HG03045 (cell line): ENCODE measurements at regions not wholly inside any gene's neighbourhood (a gene's known extent, or its start where the extent isn't known, plus 50 kb on each side); places are given as distances from the start of the nearest gene placed in this dataset.
A peak's percentile ranks its signal among the peaks of the same experiment; 100 is the strongest.
"Not testable (repeated sequence)": the region's sequence is repeated elsewhere in the genome, so short reads cannot be mapped to it uniquely, and the experiment has no call there.

Experiments
- ATAC-seq: cut with Tn5 transposase; IDR thresholded peaks from one replicate; pipeline ENCODE4 v1.9.1; 2021; ENCODE audit warnings: mild to moderate bottlenecking, moderate library complexity; ENCODE audit not compliant: unreplicated experiment

DNA sequence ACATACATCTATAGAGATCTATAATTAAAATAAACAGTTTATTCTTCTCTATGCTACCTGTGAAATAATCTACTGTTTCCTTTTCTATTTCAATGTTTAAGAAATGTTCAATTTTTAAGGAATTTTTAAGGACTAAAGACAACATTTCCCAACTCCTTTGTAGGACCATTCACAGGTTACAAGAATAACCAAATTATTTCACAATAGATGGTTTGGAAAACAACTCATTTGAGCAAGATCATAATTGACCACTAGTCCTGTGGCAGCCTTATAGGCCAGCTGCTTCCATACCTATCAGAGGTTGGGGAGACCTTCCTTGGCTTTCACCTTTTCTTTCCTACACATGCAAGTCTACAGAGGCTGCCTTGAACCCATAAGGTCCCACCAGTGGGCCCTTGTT, 193.7 kb downstream of the TTC39B start:
- no peak for ATAC-seq

DNA sequence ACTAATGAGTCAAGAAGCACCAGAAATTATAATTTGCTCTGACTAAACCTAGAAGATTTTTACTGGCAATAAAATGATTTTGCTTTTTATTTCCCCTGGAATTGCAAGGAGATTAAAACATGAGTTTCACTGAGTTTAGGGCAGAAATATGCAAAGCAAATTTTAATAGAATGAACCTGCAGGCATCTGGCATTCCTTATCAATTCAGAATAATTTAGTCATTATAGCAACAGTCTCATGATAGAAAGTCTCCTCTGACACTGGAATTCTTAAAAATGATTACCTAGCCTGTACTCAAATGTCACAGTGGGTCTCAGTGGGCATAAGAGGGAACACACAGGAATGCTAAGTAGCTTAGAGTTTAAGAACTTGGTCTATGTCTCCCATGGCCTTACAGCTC, 195.9 kb downstream of the TTC39B start:
- no peak for ATAC-seq

DNA sequence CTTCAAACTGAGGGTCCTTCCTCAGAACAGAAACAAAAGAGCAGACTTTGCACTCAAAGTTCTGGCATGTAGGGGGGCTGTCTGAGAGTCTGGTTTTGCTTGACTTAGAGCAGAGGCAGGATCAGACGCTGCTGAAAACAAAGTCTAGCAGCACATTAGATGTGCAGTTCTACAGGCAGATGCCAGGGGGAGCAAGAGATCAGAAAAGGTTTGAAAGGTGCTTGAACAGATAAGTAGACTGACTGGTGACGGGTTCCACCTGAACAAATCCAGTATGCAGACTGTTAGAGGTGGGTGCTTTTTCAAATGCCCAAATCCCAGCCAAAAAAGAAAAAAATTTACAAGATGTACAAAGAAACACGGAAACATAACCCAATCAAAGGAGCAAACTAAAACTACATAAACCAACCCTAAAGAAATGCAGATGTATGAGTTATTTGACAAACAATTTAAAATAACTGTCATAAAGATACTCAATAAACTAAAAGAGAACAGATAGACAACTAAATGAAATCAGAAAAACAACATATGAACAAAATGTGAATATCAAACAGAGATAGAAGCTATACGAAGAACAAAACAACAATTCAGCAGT, 194.7 kb upstream of the FREM1 start:
- ATAC-seq: peak; percentile 57

DNA sequence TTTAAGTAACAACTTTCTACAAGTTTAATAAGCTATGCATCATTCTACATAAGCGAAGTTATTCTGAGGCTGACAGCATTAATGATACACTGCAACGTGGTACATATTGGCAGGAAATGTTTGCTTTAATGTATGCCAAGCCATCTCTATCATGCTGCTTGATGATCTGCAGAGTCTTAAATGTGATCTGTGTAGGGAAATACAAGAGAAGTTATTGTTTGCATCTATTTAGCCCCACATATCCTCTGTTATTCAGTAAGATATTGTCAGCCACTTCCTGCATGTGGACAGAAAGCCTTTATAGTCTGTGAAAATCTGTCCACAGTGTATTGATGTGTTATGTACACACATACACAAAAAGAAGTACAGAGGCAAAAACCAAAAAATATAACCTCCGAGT, 193.1 kb upstream of the FREM1 start:
- no peak for ATAC-seq

DNA sequence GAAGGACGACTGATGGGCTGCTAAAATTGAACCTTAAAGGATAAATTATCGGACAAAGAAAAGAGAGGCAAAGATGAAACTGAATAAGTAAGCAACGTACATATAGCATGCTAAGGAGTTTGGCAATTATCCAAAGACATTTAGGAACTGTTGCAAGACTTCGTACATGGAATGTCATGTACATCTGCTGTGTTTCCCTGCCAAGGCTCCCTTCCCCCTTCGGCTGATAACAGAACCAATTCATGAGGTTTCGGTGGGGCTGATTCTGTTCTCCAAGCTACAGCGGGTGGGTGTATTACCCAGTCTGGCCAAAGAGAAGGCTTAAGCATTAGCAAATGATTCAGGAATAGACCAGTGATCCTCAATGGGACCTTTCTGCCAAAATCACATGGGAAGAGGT, 190.9 kb upstream of the FREM1 start:
- ATAC-seq: no peak

DNA sequence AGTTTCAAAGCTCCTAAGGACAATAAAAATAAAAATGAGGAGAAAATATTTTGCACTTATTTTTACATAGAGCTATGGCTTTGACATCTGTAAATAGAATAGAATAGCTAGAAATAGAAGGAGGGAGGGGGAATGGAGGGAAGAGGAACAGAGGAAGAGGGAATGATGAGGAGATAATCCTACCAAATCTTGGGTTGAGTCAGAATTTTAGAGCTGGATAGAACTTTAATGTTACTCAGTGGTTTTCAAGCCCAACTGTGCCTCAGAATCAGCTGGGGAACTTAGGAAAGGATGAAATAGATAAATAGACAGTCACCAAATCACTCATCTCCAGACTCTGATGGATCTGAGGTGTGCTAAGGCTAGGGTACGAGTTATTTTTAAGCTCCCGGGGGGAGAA, 190.3 kb upstream of the FREM1 start:
- ATAC-seq: no peak

DNA sequence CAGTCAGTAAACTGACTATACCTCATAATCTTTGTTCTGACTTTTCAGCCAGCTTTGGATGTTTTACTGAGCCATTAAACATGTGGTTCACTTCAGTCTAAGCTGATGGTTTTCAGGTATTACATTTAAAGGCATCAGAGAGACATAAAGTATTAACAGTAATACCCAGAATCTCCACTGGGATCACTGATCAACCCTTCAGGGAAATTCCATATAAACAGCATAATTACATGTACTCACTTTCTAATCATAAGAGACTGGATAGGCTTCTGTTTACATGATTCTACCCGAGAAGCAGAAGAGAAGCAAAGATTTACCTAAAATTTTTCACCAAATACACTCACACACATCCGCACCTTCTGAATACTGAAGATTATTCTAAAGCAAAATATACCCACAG, 186.7 kb upstream of the FREM1 start:
- no peak for ATAC-seq

DNA sequence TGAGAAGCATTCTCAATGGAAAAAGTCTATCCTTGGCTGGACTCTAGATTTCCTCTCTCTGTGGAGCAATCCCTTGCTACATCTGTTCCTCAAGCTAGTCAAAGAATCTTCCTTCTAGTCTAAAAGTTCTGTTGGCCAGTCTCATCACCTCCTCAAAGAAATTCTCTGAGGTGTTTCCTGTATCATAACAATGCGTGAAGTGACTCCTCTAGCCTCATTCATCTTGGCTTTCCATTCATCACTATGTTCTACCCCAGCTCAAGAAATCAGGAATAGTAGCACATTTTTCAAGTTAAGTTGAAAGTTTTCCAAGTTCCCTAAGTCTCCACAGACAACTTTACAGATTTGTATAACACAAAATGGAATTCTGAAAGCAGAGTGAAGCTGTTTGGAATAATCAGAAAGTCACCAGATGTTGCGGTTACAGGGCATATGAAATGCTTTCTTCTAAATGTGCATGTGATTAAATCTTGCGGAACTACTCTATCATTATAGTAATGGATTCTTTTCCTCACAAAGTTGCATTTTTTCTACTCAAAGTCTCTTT, 176.6 kb upstream of the FREM1 start:
- no peak for ATAC-seq

DNA sequence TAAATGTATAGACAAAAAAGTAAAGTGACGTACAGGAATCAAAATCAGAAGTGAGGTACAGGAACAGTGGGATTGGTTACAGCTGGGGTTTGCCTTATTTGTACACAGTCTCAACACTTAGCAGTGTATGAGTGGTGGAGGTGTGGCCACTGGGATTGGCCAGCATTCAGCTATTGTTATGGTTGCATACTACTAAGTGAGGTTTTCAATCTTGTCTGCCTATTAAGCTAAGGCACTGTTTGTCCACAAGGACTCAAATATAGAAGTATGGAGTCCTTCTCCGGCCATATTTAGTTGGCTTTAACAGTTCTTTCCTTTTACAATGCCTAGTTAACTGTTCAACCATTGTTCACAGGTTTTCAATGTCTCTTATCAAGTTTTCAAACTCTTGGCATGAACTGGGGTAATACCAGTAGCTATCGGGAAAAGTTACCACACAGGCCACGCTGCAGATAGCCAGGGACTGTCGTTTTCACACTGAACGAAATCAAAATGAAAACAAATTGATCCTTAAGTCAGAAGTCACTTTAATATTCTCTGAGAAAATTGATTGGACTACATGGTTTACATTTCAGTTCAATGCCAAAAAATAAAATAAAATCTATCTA, 176.0 kb upstream of the FREM1 start:
- no peak for ATAC-seq

DNA sequence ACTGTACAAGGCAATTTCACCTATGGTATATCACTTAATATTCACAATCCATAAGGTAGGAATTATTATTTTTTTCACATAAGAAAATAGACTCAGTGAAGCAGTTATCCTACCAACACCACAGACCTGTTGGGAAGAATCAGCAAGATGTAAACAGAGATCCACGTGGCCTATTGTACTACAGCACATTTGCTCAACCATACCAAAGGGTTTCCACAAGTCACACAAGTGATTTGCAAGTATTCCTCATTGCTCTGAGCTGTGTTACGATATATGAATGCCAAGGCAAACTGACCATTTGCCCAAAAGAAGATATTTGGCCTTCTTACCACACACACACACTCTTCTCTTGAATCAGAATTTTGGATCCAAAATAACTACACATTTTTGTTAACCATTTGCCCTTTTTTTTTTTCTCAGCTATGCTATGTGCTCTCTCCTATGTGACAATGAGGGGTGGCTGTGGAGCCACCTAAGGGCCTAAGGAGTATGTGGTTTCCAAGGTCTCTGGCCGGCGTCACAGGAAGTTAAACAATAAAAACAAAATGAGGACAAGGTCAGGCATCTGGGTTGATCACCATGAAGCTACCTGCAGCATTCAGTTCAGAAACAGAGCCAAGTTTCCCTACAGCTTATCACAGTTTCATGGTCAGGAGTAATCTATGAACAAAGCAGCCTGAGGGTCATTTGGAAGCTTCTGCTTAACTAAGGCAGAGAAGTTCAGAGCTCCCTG, 171.0 kb upstream of the FREM1 start:
- no peak for ATAC-seq

DNA sequence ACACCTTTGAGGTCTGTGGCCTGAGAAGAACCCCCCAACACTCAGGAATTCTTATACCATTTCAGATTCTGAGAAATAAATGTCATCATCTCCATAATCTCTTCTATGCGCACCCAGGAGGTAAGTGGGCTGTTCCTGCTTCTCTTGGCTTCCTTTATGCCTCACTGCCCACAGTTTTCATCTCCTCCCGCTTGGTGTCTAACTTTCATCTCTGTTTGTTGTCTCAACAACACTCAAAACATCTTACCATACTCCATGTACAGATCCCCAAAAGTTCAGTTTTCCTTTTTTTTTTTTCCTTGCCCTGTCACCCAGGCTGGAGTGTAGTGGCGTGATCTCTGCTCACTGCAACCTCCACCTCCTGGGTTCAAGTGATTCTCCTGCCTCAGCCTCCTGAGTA, 170.2 kb upstream of the FREM1 start:
- no peak for ATAC-seq

DNA sequence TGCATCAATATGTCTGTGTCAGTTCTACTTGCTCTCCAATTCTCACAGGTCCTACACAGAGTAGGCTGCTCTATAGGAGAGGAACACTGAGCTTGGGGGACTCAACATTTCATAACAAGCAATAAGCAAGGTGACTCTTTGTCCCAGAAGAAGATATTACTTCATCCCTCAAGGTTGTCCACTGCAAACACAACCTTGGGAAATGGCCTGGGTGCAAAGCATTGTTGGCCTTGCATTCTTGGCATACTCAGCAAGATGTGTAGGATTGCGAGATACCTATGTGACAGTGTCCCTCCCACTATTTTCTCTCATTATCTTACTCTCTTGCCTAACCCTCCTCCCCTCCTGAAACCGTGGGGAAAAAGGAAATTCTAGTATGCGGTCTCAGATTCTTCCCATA, 169.8 kb upstream of the FREM1 start:
- ATAC-seq: no peak

DNA sequence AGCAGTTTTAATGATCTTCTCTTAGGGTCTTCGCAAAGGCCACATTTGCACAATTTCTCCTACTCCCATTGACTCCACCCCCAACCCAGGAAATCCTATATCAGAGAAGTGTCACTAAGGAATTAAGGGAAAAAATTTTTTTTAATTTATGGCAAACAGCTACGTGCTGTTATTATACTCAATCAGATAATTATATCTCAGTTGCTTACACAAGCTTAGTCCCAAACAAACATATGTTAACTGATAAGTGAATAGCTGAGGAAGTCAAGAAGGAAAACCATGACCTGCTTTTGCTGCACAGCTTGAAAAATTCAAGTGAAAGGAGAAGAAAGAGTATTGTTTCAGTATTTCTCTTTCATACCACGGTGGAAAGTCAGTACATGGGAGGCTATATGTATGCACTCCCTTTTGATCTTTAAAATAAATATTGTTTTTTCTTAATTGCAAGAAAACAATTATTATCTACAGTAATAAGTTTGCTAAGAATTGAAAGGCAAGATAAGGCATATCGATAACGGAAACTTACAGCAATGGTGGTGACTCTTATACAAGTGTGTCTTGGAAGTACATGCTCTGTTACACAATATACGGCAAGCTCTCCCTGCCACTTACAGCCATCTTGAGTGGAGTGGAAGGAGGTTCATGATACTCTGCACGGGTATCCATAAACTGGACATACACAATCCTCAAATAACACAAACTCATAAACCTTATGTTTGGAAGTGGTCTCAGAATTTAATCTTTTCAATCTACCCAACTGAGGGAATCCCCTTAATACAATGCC, 167.9 kb upstream of the FREM1 start:
- ATAC-seq: no peak

DNA sequence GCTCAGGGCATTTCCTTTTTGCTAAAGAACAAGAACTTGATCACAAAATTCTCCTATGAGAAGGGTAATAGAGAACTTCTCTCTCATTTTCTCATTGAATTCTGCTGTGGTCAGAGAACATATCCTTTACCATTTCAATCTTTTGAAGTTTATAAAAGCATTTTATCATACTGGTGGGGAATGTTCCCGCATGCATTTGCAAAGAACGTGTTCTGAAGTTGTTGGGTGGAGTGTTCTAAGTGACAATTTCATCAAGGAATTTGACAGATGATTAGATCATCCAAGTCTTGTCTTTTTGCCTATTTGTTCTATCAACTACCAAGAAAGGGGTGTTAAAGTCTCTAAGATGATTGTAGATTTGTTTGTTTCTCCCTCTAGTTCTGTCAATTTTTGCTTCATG, 163.4 kb upstream of the FREM1 start:
- ATAC-seq: no peak

DNA sequence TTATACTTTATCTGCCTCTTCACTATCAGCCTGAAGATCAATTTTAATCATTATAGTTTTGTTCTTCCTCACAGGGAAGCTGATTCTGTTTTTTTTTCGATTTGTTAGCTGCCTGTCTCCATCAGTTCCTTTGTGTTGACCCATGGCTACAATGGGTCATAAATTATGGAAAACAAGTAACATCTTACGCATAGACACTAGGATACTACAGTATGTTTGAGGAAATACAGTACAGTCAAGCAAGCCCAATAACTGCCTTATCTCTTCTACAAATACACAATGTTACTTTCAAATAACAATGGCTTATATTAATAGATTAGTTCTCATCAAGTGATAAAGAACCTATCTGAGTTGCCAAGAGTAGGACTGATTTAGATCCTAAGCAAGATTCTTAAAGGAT, 160.5 kb upstream of the FREM1 start:
- ATAC-seq: no peak

DNA sequence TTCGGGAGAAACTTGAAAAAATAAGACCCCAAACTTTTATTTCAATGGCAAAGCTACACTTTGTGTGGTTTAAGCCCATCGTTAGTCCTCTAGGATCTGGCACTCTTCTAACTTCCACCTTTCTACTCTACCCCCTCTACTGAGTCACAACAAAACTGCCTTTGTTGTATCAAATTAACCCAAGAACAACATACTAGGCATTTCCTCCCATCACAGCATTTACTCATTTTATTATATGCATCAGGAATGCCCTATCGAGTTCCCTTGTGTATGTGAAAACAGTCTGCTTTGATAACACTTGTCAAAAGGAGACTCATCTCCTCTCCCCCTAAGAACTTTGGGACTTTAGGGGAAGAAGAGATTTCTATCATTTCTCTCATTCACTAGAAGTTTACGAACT, 158.9 kb upstream of the FREM1 start:
- ATAC-seq: no peak

DNA sequence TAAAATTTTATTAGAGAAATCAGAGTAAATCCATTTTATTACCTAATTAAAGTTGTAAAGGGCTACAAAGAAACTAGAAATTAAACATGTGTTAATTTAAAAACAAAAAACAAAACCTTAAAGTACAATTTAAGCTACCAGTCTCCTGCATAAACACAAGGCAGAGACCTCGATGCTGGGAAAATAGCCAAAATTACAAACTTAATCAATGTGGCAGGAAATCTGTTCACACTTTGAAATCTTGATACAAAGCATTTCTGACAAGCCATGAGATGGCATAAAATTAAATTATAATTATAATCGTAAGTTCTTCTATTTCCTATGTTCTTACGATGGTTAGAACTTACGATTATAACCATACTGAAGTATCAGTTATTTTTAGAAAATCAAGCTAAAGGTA, 158.0 kb upstream of the FREM1 start:
- no peak for ATAC-seq

DNA sequence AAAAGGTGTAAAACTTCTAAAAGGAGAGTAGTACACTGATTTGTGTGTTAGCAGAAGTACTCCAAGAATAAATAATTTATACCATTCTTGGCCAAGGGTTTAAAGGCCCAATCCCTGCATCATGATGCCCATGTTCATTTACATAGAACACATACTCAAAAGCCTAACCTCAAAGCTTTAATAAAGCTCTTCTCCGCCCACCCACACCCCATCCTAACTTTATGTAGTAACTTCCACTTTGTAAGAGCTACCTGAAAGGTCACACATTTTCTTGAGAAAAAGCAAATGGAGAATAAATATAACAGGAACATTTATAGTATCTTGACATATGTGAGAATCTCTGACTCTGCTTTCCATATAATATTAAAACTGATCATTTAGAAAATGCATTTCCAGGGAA, 148.8 kb upstream of the FREM1 start:
- no peak for ATAC-seq

DNA sequence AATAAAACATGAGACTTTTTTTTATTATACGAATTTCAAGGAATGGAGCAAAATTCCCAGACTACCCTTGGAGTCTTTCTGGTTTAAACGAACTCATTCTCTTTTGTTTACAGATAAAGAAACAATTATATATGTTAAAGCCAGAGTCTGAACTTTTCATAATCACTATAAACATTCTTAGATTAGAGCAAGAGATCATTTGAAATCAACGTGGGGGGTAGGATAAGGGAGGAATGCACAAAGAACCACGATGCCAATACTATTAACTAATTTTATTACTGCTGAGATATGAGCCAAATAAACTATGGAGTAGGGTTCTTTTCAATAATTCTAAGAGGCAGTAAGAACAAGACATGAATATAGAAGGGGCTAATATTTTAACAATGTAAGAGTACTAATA, 148.0 kb upstream of the FREM1 start:
- ATAC-seq: no peak

DNA sequence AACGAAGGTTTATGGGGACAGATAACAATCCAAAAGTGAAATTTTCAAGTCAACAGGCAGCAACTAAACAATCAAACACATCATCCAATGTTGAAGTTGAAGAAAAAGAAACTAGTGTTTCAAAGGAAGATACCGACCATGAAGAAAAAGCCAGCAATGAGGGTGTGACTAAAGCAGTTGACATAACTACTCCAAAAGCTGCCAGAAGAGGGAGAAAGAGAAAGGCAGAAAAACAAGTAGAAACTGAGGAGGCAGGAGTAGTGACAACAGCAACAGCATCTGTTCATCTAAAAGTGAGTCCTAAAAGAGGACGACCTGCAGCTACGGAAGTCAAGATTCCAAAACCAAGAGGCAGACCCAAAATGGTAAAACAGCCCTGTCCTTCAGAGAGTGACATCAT, 145.1 kb upstream of the FREM1 start:
- not testable (repeated sequence) for ATAC-seq

DNA sequence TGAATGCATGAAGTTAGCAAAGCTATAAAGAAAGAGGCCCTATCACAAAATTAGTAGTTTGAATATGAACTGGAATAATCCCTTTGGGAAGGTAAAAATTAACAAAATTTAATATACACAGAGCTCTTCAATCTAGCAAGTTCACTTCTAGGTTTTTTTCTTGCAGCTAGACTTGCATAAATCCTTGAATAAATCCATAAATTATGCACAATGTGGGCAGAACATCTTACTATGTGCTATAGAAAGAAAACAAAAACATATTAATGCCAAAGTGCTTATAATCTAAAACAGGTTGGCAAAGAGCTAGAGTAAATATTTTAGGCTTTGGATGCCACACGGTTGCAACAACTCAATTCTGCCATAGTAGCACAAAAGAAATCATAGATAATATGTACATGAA, 138.5 kb upstream of the FREM1 start:
- no peak for ATAC-seq
